ENCODE measurements at regions not wholly inside any gene's neighbourhood (a gene's known extent, or its start where the extent isn't known, plus 50 kb on each side); places are given as distances from the start of the nearest gene placed in this dataset.

GRCh38 chr2:151182396-151182795 is 79.3 kb downstream of the RBM43 start:
- DNase-seq (ENCODE audit: low spot score), result no peak
- TF ChIP-seq, protein P1, sequence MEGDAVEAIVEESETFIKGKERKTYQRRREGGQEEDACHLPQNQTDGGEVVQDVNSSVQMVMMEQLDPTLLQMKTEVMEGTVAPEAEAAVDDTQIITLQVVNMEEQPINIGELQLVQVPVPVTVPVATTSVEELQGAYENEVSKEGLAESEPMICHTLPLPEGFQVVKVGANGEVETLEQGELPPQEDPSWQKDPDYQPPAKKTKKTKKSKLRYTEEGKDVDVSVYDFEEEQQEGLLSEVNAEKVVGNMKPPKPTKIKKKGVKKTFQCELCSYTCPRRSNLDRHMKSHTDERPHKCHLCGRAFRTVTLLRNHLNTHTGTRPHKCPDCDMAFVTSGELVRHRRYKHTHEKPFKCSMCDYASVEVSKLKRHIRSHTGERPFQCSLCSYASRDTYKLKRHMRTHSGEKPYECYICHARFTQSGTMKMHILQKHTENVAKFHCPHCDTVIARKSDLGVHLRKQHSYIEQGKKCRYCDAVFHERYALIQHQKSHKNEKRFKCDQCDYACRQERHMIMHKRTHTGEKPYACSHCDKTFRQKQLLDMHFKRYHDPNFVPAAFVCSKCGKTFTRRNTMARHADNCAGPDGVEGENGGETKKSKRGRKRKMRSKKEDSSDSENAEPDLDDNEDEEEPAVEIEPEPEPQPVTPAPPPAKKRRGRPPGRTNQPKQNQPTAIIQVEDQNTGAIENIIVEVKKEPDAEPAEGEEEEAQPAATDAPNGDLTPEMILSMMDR (IDR thresholded peaks at IDR 0.05; ENCODE audit: extremely low read depth, missing control alignments), result no peak

DNA sequence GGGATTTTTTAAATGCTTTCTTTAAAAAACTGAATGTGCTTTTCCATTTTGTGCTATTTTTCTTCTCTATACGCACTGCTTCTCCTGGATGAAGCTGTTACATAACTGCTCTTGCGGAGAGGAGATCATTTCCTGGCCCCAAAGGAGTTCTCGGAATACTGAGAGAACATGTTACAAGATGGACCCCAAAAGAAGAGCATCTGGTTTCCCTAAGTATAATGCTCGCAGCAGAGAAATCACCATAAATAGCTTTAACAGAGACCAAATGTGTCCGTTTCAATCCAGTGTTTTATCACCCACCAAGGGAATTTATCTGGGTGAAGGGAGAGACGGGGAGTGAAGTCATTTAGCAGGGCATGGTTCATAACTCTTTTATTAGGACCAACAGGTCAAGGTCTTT is 80.1 kb downstream of the RBM43 start:
- no peak for DNase-seq (ENCODE audit: low spot score)
- TF ChIP-seq, protein P1 (IDR thresholded peaks at IDR 0.05; ENCODE audit: extremely low read depth, missing control alignments), result no peak

GRCh38 chr2:151180123-151180522 is 81.5 kb downstream of the RBM43 start:
- TF ChIP-seq, protein P1 (IDR thresholded peaks at IDR 0.05; ENCODE audit: extremely low read depth, missing control alignments), result no peak

GRCh38 chr2:151178207-151178606 is 83.5 kb downstream of the RBM43 start:
- DNase-seq (ENCODE audit: low spot score), result no peak
- TF ChIP-seq, protein P1 (IDR thresholded peaks at IDR 0.05; ENCODE audit: extremely low read depth, missing control alignments), result no peak

More at GRCh38 chr2:151180123-151180522, 81.5 kb downstream of the RBM43 start:
- DNase-seq (ENCODE audit: low spot score), result no peak

- no peak for DNase-seq (ENCODE audit: low spot score)
- TF ChIP-seq, protein P1 (IDR thresholded peaks at IDR 0.05; ENCODE audit: extremely low read depth, missing control alignments), result no peak
Measured at GRCh38 chr2:151177756-151178155, 83.9 kb downstream of the RBM43 start.

- TF ChIP-seq, protein P1 (IDR thresholded peaks at IDR 0.05; ENCODE audit: extremely low read depth, missing control alignments), result no peak
- DNase-seq (ENCODE audit: low spot score), result no peak
Measured at GRCh38 chr2:151176661-151177060, 85.0 kb downstream of the RBM43 start.

DNA sequence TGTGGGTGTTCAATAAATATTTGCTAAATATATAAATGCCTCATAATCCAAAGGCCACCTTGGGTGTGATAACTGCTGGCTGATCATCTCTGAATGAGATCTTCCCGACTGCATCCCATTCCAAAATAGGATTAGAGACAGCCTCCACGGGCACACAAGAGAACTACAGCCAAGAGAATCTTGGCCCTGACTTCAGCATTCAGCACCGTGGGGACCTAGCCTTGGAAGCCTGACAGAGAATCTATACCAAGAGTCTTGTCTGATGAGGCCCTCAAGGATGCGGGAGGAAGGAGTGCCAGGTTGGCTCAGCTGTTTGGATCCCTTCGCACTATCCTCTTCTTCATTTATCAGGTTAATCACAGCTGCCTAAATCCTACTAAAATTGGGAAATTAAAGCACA is 85.8 kb downstream of the RBM43 start:
- no peak for DNase-seq (ENCODE audit: low spot score)
- TF ChIP-seq, protein P1 (IDR thresholded peaks at IDR 0.05; ENCODE audit: extremely low read depth, missing control alignments), result no peak
